HG03025 (cell line): ENCODE measurements at regions not wholly inside any gene's neighbourhood (a gene's known extent, or its start where the extent isn't known, plus 50 kb on each side); places are given as distances from the start of the nearest gene placed in this dataset.
"Not testable (repeated sequence)": the region's sequence is repeated elsewhere in the genome, so short reads cannot be mapped to it uniquely, and the experiment has no call there.

Experiments
- ATAC-seq: cut with Tn5 transposase; IDR thresholded peaks from one replicate; pipeline ENCODE4 v1.9.1; 2021; ENCODE audit warnings: mild to moderate bottlenecking, moderate library complexity; ENCODE audit not compliant: unreplicated experiment, low FRiP score

- ATAC-seq: no peak
These were observed 187.2 kb downstream of the SHQ1 start for GRCh38 chr3:72661115-72661457.

- ATAC-seq: no peak
These were observed 187.8 kb downstream of the SHQ1 start for GRCh38 chr3:72660270-72661114.

GRCh38 chr3:72659596-72659995, 188.6 kb downstream of the SHQ1 start:
- ATAC-seq: no peak

- no peak for ATAC-seq
These were observed 189.1 kb downstream of the SHQ1 start for GRCh38 chr3:72659188-72659587.

GRCh38 chr3:72658466-72659100, 189.7 kb downstream of the SHQ1 start:
- ATAC-seq: no peak

- no peak for ATAC-seq
These were observed 190.6 kb downstream of the SHQ1 start for GRCh38 chr3:72657666-72658065.

GRCh38 chr3:72655723-72656122, 192.5 kb downstream of the SHQ1 start:
- ATAC-seq: no peak

- no peak for ATAC-seq
These were observed 193.1 kb downstream of the SHQ1 start for GRCh38 chr3:72655131-72655551.

GRCh38 chr3:72652395-72652794, 195.8 kb downstream of the SHQ1 start:
- ATAC-seq: no peak

- ATAC-seq: no peak
These were observed 196.7 kb downstream of the SHQ1 start for GRCh38 chr3:72651498-72651897.

GRCh38 chr3:72646263-72646662, 202.0 kb downstream of the SHQ1 start:
- ATAC-seq: no peak

- ATAC-seq: not testable (repeated sequence)
These were observed 204.6 kb downstream of the SHQ1 start for GRCh38 chr3:72643635-72644034.

GRCh38 chr3:72641684-72642083, 206.6 kb downstream of the SHQ1 start:
- no peak for ATAC-seq

GRCh38 chr3:72641072-72641471, 207.2 kb downstream of the SHQ1 start:
- ATAC-seq: no peak

GRCh38 chr3:72636969-72637597, 211.2 kb downstream of the SHQ1 start:
- ATAC-seq: no peak

- no peak for ATAC-seq
These were observed 212.7 kb downstream of the SHQ1 start for GRCh38 chr3:72635551-72635950.

GRCh38 chr3:72634128-72634527, 214.1 kb downstream of the SHQ1 start:
- ATAC-seq: no peak

- ATAC-seq: no peak
These were observed 214.7 kb downstream of the SHQ1 start for GRCh38 chr3:72633534-72633933.

- no peak for ATAC-seq
These were observed 215.1 kb downstream of the SHQ1 start for GRCh38 chr3:72633121-72633520.

GRCh38 chr3:72632129-72632528, 216.1 kb downstream of the SHQ1 start:
- no peak for ATAC-seq

- no peak for ATAC-seq
These were observed 217.3 kb downstream of the SHQ1 start for GRCh38 chr3:72630969-72631344.
